Right lobe of liver (tissue), 4 donors: ENCODE measurements at regions not wholly inside any gene's neighbourhood (a gene's known extent, or its start where the extent isn't known, plus 50 kb on each side); places are given as distances from the start of the nearest gene placed in this dataset.

ENCODE experiments used
- POLR2A ChIP-seq: fragments of 450-650 bp; IDR thresholded peaks from one replicate; pipeline ENCODE4 v1.6.1; 2017; ENCODE audit warnings: antibody characterized with exemption, mild to moderate bottlenecking
- TF ChIP-seq, protein P1 (sequence below), 4 donors: fragments of 200-600 bp in 3 of 4; fragments of 450-650 bp in 1 of 4; IDR thresholded peaks; one replicate each; pipeline versions ENCODE4 v1.5.1 to v1.8.0; 2016 to 2022; ENCODE audit warnings: antibody characterized with exemption in 4 of 4, mild to moderate bottlenecking in 2 of 4
- donor health status: DM: no; HTN: no; CAD: no.
- donor health status: DM: no; HTN: no; CAD: no.
- donor health status: DM: no; HTN: yes; CAD: no.

DNA sequence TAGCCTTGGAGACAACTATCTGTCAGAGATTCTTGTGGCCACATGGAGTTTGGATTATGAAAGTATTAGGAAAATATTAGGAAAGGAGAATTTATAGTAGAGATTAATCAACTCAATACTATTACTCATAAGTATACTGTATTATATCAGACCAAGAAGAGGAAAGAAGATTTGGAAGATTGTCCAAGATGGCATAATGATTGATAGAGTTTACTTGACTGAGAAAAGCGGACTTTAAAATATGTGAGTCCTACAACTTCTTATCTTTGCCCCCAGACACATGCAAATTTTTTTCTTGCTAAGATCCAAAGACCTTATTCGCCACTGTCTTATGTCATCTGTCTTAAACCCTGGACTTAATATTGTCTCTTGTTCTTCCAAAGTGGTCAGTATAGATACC is 54.8 kb upstream of the SHISA3 start:
- TF ChIP-seq, protein P1, sequence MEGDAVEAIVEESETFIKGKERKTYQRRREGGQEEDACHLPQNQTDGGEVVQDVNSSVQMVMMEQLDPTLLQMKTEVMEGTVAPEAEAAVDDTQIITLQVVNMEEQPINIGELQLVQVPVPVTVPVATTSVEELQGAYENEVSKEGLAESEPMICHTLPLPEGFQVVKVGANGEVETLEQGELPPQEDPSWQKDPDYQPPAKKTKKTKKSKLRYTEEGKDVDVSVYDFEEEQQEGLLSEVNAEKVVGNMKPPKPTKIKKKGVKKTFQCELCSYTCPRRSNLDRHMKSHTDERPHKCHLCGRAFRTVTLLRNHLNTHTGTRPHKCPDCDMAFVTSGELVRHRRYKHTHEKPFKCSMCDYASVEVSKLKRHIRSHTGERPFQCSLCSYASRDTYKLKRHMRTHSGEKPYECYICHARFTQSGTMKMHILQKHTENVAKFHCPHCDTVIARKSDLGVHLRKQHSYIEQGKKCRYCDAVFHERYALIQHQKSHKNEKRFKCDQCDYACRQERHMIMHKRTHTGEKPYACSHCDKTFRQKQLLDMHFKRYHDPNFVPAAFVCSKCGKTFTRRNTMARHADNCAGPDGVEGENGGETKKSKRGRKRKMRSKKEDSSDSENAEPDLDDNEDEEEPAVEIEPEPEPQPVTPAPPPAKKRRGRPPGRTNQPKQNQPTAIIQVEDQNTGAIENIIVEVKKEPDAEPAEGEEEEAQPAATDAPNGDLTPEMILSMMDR (IDR thresholded peaks at IDR 0.05): no peak
- no peak for TF ChIP-seq POLR2A
